Skeletal muscle satellite cell (primary cell): ENCODE measurements at regions not wholly inside any gene's neighbourhood (a gene's known extent, or its start where the extent isn't known, plus 50 kb on each side); places are given as distances from the start of the nearest gene placed in this dataset.

Experiments
- H3K27me3 ChIP-seq: 2 replicates; pipeline ENCODE4 v1.7.0; 2013; ENCODE audit warnings: low read length; ENCODE audit not compliant: control insufficient read depth, insufficient read depth
- H3K36me3 ChIP-seq: 2 replicates; pipeline ENCODE4 v1.7.0; 2013; ENCODE audit warnings: mild to moderate bottlenecking, control low read depth, low read length; ENCODE audit not compliant: insufficient read depth
- H3K4me1 ChIP-seq: 2 replicates; pipeline ENCODE4 v1.7.0; 2013; ENCODE audit warnings: low read length; ENCODE audit not compliant: control insufficient read depth, insufficient read depth
- H3K4me2 ChIP-seq: 2 replicates; pipeline ENCODE4 v1.7.0; 2013; ENCODE audit warnings: mild to moderate bottlenecking, low read length
- H3K4me3 ChIP-seq: 2 replicates; pipeline ENCODE4 v1.7.0; 2013; ENCODE audit warnings: low read length
- H3K9ac ChIP-seq: 2 replicates; pipeline ENCODE4 v1.7.0; 2013; ENCODE audit warnings: mild to moderate bottlenecking, low read depth, low read length, moderate library complexity
- H3K9me3 ChIP-seq: replicated peaks from 2 replicates; pipeline ENCODE4 v1.7.0; 2013; ENCODE audit warnings: mild to moderate bottlenecking, control low read depth, low read length

GRCh38 chr2:47271054-47272000, 95.0 kb upstream of the CALM2 start:
- Histone ChIP-seq H3K27me3 (no peaks in the 10 kb centered on the region), H3K9ac (peak overlapping the region; percentile 68), H3K9me3 (no peaks in the 10 kb centered on the region), H3K4me1 (peaks cover 36% of the 10 kb centered on the region), H3K36me3 (no peaks in the 10 kb centered on the region), H3K4me2 (no peak overlapping the region), H3K4me3 (no peak overlapping the region)

- no peaks in the 10 kb centered on the region for H3K36me3 ChIP-seq
- no peak overlapping the region for H3K4me2 ChIP-seq
- H3K9ac ChIP-seq: no peak overlapping the region
These were observed 94.1 kb upstream of the CALM2 start for GRCh38 chr2:47270421-47270820.

GRCh38 chr2:47269316-47270232, 93.3 kb upstream of the CALM2 start:
- no peaks in the 10 kb centered on the region for H3K27me3 ChIP-seq
- H3K9ac ChIP-seq: peak overlapping the region; percentile 57
- H3K36me3 ChIP-seq: no peaks in the 10 kb centered on the region
- no peak overlapping the region for H3K4me3 ChIP-seq
- peaks cover 35% of the 10 kb centered on the region for H3K4me1 ChIP-seq
- peak overlapping the region; percentile 32 for H3K4me2 ChIP-seq
- no peaks in the 10 kb centered on the region for H3K9me3 ChIP-seq

More at GRCh38 chr2:47270421-47270820, 94.1 kb upstream of the CALM2 start:
- Histone ChIP-seq H3K4me3 (no peak overlapping the region), H3K4me1 (peaks cover 36% of the 10 kb centered on the region), H3K9me3 (no peaks in the 10 kb centered on the region), H3K27me3 (no peaks in the 10 kb centered on the region)

- no peaks in the 10 kb centered on the region for H3K36me3 ChIP-seq
- peaks cover 28% of the 10 kb centered on the region for H3K4me1 ChIP-seq
These were observed 91.4 kb upstream of the CALM2 start for GRCh38 chr2:47267711-47268086.

DNA sequence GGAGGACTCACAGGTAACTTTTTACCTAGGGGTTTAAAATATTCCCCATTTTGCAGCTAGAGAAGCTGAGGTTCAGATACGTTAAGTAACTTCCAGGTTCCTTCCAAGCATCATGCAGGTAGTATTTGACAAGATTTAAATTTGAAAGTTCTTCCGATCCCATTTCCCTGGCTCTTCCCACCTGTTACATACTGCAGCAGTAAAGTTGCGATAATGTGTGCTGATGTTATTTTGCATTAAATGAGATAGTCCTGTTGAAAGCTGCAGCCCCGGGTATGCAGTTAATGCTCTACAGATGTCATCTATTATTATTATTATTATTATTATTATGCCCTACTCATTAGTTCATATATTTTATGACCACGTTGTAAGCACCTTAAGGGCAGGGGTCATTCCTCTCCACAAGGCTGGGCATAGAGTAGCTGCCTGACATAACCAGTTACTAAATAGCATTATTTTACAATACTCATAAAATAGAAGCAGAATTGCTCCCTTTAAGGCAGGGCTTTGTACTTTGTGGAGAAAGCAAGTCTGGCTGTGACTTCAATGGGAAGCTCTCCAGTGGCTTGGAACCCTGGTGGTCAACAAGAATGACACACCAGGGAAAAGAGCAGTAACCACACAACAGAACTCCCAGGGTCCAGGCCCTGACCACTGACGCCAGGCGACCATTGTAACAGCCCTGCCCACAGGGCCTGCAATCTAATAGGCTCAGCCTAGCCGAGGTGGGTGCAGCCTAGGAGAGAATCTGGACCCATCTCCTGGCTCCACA, 90.8 kb upstream of the CALM2 start:
- H3K36me3 ChIP-seq: no peaks in the 10 kb centered on the region
- no peak overlapping the region for H3K4me3 ChIP-seq
- H3K27me3 ChIP-seq: no peaks in the 10 kb centered on the region
- H3K9me3 ChIP-seq: no peaks in the 10 kb centered on the region
- peaks cover 23% of the 10 kb centered on the region for H3K4me1 ChIP-seq
- no peak overlapping the region for H3K4me2 ChIP-seq
- no peak overlapping the region for H3K9ac ChIP-seq

More at GRCh38 chr2:47267711-47268086, 91.4 kb upstream of the CALM2 start:
- H3K27me3 ChIP-seq: no peaks in the 10 kb centered on the region
- no peak overlapping the region for H3K4me2 ChIP-seq
- H3K9ac ChIP-seq: no peak overlapping the region
- H3K4me3 ChIP-seq: no peak overlapping the region
- no peaks in the 10 kb centered on the region for H3K9me3 ChIP-seq

GRCh38 chr2:47265751-47266231, 89.5 kb upstream of the CALM2 start:
- Histone ChIP-seq H3K9ac (no peak overlapping the region), H3K4me2 (no peak overlapping the region), H3K9me3 (no peaks in the 10 kb centered on the region), H3K4me3 (no peak overlapping the region), H3K4me1 (peaks cover 16% of the 10 kb centered on the region), H3K27me3 (no peaks in the 10 kb centered on the region), H3K36me3 (no peaks in the 10 kb centered on the region)

DNA sequence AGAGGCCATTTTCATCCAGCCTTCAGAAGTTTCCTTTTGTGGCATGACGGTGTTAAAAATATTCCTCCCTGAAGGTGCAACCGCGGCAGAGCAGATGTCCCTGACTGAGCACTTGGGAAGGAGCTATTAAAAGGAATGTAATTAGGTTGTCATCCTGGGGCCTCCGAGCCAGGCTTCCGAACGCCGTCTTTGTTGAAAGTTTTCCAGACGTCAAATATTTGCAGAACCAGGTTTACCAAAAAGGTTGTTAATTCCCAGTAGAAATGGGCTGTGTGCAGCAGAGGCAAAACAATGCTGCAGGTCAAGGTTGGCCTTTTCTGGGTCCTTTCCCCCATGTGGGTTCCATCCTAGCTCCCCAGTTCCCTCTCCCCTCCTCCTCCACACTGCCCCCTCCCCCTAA, 88.8 kb upstream of the CALM2 start:
- Histone ChIP-seq H3K27me3 (no peaks in the 10 kb centered on the region), H3K4me3 (no peak overlapping the region), H3K9ac (no peak overlapping the region), H3K4me1 (peaks cover 12% of the 10 kb centered on the region), H3K9me3 (no peaks in the 10 kb centered on the region), H3K36me3 (no peaks in the 10 kb centered on the region), H3K4me2 (no peak overlapping the region)

DNA sequence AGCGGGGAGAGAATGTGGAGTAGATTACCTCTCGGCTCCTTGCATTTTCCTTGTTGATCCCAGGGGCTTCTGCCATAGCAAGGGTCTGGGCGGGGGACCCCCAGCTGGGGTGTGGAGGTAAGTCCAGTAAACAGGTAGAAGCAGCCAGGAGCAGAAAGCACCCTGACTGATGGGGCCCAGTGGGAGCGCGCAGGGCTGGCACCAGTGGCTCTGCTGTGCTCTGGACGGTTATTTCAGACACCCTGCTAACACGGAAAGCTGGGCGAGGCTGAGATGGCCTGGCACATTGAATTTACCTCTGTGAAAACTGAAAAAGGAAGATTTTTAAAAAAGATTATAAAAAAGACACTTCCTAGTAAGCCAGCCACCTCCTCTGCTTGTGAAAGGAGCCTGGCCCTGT, 88.4 kb upstream of the CALM2 start:
- Histone ChIP-seq H3K9ac (no peak overlapping the region), H3K4me2 (no peak overlapping the region), H3K4me1 (peaks cover 9% of the 10 kb centered on the region), H3K4me3 (no peak overlapping the region), H3K36me3 (no peaks in the 10 kb centered on the region), H3K9me3 (no peaks in the 10 kb centered on the region), H3K27me3 (no peaks in the 10 kb centered on the region)

DNA sequence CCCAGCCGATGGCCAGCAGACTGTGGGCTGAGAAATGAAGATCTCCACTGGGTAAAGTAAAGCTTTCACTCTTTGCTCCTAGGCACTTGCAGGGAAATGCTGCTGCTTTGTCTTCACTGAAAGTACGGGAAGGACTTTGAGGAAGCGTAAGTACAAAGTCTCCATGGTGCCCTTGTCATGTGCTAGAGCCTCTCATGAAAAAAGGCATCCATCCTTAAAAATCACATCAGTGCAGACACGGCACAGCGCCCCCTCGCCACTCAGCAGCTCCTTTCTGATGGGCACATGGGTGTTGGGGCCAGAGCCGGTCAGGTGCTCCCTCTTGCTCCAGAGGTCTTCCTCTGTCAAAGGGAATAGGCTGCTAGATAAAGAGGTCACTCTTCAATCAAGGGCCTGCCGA, 87.8 kb upstream of the CALM2 start:
- H3K4me3 ChIP-seq: no peak overlapping the region
- no peak overlapping the region for H3K4me2 ChIP-seq
- no peaks in the 10 kb centered on the region for H3K27me3 ChIP-seq
- no peaks in the 10 kb centered on the region for H3K9me3 ChIP-seq
- peaks cover 4% of the 10 kb centered on the region for H3K4me1 ChIP-seq
- H3K9ac ChIP-seq: no peak overlapping the region
- no peaks in the 10 kb centered on the region for H3K36me3 ChIP-seq

GRCh38 chr2:47262657-47263056, 86.3 kb upstream of the CALM2 start:
- Histone ChIP-seq H3K9ac (no peak overlapping the region), H3K9me3 (no peaks in the 10 kb centered on the region), H3K4me3 (no peak overlapping the region), H3K36me3 (no peaks in the 10 kb centered on the region), H3K27me3 (no peaks in the 10 kb centered on the region), H3K4me1 (no peaks in the 10 kb centered on the region), H3K4me2 (no peak overlapping the region)

DNA sequence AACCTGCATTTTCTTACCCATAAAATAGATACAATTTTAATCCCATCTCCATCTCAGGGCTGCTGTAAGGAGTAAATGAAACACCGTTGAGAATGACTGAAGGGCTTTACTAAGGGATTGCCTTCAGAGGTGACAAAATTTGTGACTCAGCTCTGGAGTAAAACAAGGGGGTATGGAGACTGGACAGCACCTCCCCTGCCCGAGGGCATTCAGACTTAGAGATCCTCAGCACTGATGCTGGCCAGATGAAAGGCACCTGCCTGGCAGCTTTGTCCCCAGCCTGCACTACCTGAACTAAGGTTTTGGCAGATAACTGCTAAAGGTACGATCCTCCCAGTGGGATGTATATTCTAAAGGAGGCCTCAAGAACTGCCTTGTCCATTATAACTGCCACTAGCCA, 84.7 kb upstream of the CALM2 start:
- Histone ChIP-seq H3K9me3 (no peaks in the 10 kb centered on the region), H3K4me2 (no peak overlapping the region), H3K9ac (no peak overlapping the region)

More for the DNA sequence above, 84.7 kb upstream of the CALM2 start:
- Histone ChIP-seq H3K36me3 (no peaks in the 10 kb centered on the region), H3K4me1 (peaks cover 10% of the 10 kb centered on the region), H3K4me3 (no peak overlapping the region), H3K27me3 (no peaks in the 10 kb centered on the region)
